ENCODE measurements at regions not wholly inside any gene's neighbourhood (a gene's known extent, or its start where the extent isn't known, plus 50 kb on each side); places are given as distances from the start of the nearest gene placed in this dataset.
"Not testable (repeated sequence)": the region's sequence is repeated elsewhere in the genome, so short reads cannot be mapped to it uniquely, and the experiment has no call there.

DNA sequence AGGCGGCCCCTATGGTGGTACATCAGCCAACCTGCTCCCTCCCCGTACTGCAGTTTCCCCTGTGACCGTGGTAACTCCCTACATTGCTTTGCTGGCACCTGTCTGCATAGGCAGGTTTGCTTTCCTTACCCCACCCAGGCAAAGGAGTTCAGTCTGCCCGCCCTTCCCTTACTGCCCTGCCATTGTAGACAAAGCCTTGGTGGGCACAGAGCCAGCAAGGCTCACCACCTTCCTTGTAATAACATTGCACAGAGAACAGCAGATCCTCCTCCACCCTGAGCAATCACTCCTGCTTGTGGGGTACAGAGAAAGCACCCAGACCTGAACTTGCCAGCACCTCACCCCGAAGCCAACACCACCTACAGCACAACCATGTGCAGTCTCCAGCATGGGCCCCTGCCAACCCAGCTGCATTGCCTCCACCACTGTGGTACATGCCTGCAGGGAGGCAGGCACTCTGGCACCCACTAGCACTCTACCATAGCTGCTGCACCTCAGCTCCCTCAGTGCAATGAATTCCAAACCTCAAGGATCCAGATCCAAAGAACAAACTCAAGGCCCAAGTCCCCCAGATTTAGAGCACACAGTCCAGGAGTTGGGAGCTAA lies 192.7 kb upstream of the KCNMB2 start:
- H3K9ac ChIP-seq (ENCODE audit: low read length) = no peak overlapping the region
- H3K27me3 ChIP-seq (ENCODE audit: control insufficient read depth, insufficient read depth, low read length) = no peaks in the 10 kb centered on the region
- H3K27ac ChIP-seq (ENCODE audit: low read depth, low read length) = no peak overlapping the region
- no peaks in the 10 kb centered on the region for H3K36me3 ChIP-seq (ENCODE audit: control insufficient read depth, insufficient read depth, low read length)
- H3K4me1 ChIP-seq (ENCODE audit: control insufficient read depth, insufficient read depth, low read length) = peaks cover 7% of the 10 kb centered on the region; the same call in 1 of the 2 replicates
- no peaks in the 10 kb centered on the region for H3K9me3 ChIP-seq (ENCODE audit: control insufficient read depth, insufficient read depth, low read depth, low read length)
- H3K4me3 ChIP-seq (ENCODE audit: low read depth, low read length) = no peak overlapping the region

DNA sequence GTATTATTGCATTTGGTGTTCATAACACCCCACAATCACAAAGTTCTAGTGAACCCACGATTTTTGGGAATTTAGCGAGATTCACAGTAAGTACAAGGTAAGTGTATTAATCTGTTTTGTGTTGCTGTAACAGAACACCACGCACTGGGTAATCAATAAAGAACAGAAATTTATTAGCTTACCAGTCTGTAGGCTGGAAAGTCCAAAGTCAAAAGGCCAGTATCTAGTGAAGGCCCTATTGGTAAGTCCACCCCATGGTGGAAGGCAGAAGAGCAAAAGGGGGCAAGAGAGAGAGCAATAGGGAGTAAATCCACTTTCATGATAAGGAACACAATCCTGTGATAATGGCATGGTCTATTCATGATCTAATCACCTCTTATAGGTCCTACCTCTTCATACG lies 190.3 kb upstream of the KCNMB2 start:
- no peak overlapping the region for H3K9ac ChIP-seq (ENCODE audit: low read length)
- H3K36me3 ChIP-seq (ENCODE audit: control insufficient read depth, insufficient read depth, low read length) = no peaks in the 10 kb centered on the region
- H3K4me3 ChIP-seq (ENCODE audit: low read depth, low read length) = no peak overlapping the region
- H3K27ac ChIP-seq (ENCODE audit: low read depth, low read length) = no peak overlapping the region
- no peaks in the 10 kb centered on the region for H3K9me3 ChIP-seq (ENCODE audit: control insufficient read depth, insufficient read depth, low read depth, low read length)
- H3K27me3 ChIP-seq (ENCODE audit: control insufficient read depth, insufficient read depth, low read length) = no peaks in the 10 kb centered on the region
- peaks cover 7% of the 10 kb centered on the region; the same call in 1 of the 2 replicates for H3K4me1 ChIP-seq (ENCODE audit: control insufficient read depth, insufficient read depth, low read length)

DNA sequence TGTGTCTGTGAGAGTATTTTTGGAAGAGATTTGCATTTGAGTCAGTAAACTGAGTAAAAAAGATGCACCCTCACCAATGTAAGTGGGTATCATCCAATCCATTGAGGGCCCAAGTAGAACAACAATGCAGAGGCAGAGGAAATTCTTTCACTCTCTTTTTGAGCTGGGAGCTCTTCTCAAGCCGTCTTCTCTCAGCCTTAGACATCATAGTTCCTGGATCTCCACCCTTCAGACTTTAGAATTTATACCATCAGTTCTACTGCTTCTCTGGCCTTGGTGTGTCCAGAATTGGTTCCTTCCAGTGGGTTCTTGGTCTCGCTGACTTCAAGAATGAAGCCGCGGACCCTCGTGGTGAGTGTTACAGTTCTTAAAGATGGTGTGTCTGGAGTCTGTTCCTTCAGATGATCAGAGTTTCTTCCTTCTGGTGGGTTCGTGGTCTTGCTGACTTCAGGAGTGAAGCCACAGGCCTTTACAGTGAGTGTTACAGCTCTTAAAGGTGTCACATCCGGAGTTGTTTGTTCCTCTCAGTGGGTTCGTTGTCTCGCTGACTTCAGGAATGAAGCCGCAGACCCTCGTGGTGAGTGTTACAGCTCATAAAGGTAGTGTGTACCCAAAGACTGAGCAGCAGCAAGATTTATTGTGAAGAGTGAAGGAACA lies 187.5 kb upstream of the KCNMB2 start:
- not testable (repeated sequence) for H3K27ac ChIP-seq (ENCODE audit: low read depth, low read length); H3K27me3 ChIP-seq (ENCODE audit: control insufficient read depth, insufficient read depth, low read length); H3K4me1 ChIP-seq (ENCODE audit: control insufficient read depth, insufficient read depth, low read length); H3K9me3 ChIP-seq (ENCODE audit: control insufficient read depth, insufficient read depth, low read depth, low read length); H3K36me3 ChIP-seq (ENCODE audit: control insufficient read depth, insufficient read depth, low read length); H3K9ac ChIP-seq (ENCODE audit: low read length); H3K4me3 ChIP-seq (ENCODE audit: low read depth, low read length)

DNA sequence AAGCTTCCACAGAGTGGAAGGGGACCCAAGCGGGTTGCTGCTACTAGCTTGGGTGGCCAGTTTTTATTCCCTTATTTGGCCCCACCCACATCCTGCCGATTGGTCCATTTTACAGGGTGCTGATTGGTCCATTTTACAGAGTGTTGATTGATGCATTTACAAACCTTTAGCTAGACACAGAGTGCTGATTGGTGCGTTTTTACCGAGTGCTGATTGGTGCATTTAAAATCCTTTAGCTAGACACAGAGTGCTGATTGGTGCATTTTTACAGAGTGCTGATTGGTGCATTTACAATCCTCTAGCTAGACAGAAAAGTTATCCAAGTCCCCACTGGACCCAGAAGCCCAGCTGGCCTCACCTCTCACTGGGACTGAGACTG lies 187.0 kb upstream of the KCNMB2 start:
- not testable (repeated sequence) for H3K4me3 ChIP-seq (ENCODE audit: low read depth, low read length); H3K9ac ChIP-seq (ENCODE audit: low read length); H3K27me3 ChIP-seq (ENCODE audit: control insufficient read depth, insufficient read depth, low read length); H3K36me3 ChIP-seq (ENCODE audit: control insufficient read depth, insufficient read depth, low read length); H3K4me1 ChIP-seq (ENCODE audit: control insufficient read depth, insufficient read depth, low read length); H3K27ac ChIP-seq (ENCODE audit: low read depth, low read length); H3K9me3 ChIP-seq (ENCODE audit: control insufficient read depth, insufficient read depth, low read depth, low read length)

GRCh38 chr3:178350763-178351162 lies 185.5 kb upstream of the KCNMB2 start:
- no peak overlapping the region for H3K9ac ChIP-seq (ENCODE audit: low read length)
- peaks cover 9% of the 10 kb centered on the region for H3K4me1 ChIP-seq (ENCODE audit: control insufficient read depth, insufficient read depth, low read length)
- H3K4me3 ChIP-seq (ENCODE audit: low read depth, low read length) = no peak overlapping the region
- no peaks in the 10 kb centered on the region for H3K9me3 ChIP-seq (ENCODE audit: control insufficient read depth, insufficient read depth, low read depth, low read length)
- H3K27ac ChIP-seq (ENCODE audit: low read depth, low read length) = no peak overlapping the region
- no peaks in the 10 kb centered on the region for H3K27me3 ChIP-seq (ENCODE audit: control insufficient read depth, insufficient read depth, low read length)
- H3K36me3 ChIP-seq (ENCODE audit: control insufficient read depth, insufficient read depth, low read length) = no peaks in the 10 kb centered on the region

- Histone ChIP-seq H3K4me3 (ENCODE audit: low read depth, low read length) (no peak overlapping the region), H3K9ac (ENCODE audit: low read length) (no peak overlapping the region), H3K9me3 (ENCODE audit: control insufficient read depth, insufficient read depth, low read depth, low read length) (no peaks in the 10 kb centered on the region), H3K36me3 (ENCODE audit: control insufficient read depth, insufficient read depth, low read length) (no peaks in the 10 kb centered on the region), H3K4me1 (ENCODE audit: control insufficient read depth, insufficient read depth, low read length) (peaks cover 9% of the 10 kb centered on the region), H3K27me3 (ENCODE audit: control insufficient read depth, insufficient read depth, low read length) (no peaks in the 10 kb centered on the region), H3K27ac (ENCODE audit: low read depth, low read length) (peak overlapping the region; percentile 44)
Measured at GRCh38 chr3:178352326-178353005, 183.8 kb upstream of the KCNMB2 start.

- no peaks in the 10 kb centered on the region for H3K9me3 ChIP-seq (ENCODE audit: control insufficient read depth, insufficient read depth, low read depth, low read length)
- H3K27me3 ChIP-seq (ENCODE audit: control insufficient read depth, insufficient read depth, low read length) = no peaks in the 10 kb centered on the region
- no peaks in the 10 kb centered on the region for H3K36me3 ChIP-seq (ENCODE audit: control insufficient read depth, insufficient read depth, low read length)
- no peak overlapping the region for H3K27ac ChIP-seq (ENCODE audit: low read depth, low read length)
- no peak overlapping the region for H3K9ac ChIP-seq (ENCODE audit: low read length)
- no peak overlapping the region for H3K4me3 ChIP-seq (ENCODE audit: low read depth, low read length)
- H3K4me1 ChIP-seq (ENCODE audit: control insufficient read depth, insufficient read depth, low read length) = peaks cover 9% of the 10 kb centered on the region
Measured at GRCh38 chr3:178353006-178353694, 183.1 kb upstream of the KCNMB2 start.

GRCh38 chr3:178359728-178360127 lies 176.5 kb upstream of the KCNMB2 start:
- no peaks in the 10 kb centered on the region for H3K4me1 ChIP-seq (ENCODE audit: control insufficient read depth, insufficient read depth, low read length)
- no peaks in the 10 kb centered on the region for H3K36me3 ChIP-seq (ENCODE audit: control insufficient read depth, insufficient read depth, low read length)
- H3K27me3 ChIP-seq (ENCODE audit: control insufficient read depth, insufficient read depth, low read length) = no peaks in the 10 kb centered on the region
- no peak overlapping the region for H3K9ac ChIP-seq (ENCODE audit: low read length)
- H3K9me3 ChIP-seq (ENCODE audit: control insufficient read depth, insufficient read depth, low read depth, low read length) = no peaks in the 10 kb centered on the region
- H3K4me3 ChIP-seq (ENCODE audit: low read depth, low read length) = no peak overlapping the region
- no peak overlapping the region for H3K27ac ChIP-seq (ENCODE audit: low read depth, low read length)

DNA sequence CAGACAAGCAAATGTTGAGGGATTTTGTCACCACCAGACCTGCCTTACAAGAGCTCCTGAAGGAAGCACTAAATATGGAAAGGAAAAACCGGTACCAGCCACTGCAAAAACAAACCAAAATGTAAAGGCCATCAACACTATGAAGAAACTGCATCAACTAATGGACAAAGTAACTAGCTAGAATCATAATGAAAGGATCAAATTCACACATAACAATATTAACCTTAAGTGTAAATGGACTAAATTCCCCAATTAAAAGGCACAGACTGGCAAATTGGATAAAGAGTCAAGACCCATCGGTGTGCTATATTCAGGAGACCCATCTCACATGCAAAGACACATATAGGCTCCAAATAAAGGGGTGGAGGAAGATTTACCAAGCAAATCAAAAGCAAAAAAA lies 173.2 kb upstream of the KCNMB2 start:
- H3K36me3 ChIP-seq (ENCODE audit: control insufficient read depth, insufficient read depth, low read length); H3K4me1 ChIP-seq (ENCODE audit: control insufficient read depth, insufficient read depth, low read length); H3K27me3 ChIP-seq (ENCODE audit: control insufficient read depth, insufficient read depth, low read length); H3K27ac ChIP-seq (ENCODE audit: low read depth, low read length); H3K9me3 ChIP-seq (ENCODE audit: control insufficient read depth, insufficient read depth, low read depth, low read length); H3K4me3 ChIP-seq (ENCODE audit: low read depth, low read length); H3K9ac ChIP-seq (ENCODE audit: low read length): not testable (repeated sequence)

- no peak overlapping the region for H3K9ac ChIP-seq (ENCODE audit: low read length)
- H3K27me3 ChIP-seq (ENCODE audit: control insufficient read depth, insufficient read depth, low read length) = no peaks in the 10 kb centered on the region
- H3K36me3 ChIP-seq (ENCODE audit: control insufficient read depth, insufficient read depth, low read length) = no peaks in the 10 kb centered on the region
- no peak overlapping the region for H3K27ac ChIP-seq (ENCODE audit: low read depth, low read length)
- H3K4me3 ChIP-seq (ENCODE audit: low read depth, low read length) = no peak overlapping the region
- H3K9me3 ChIP-seq (ENCODE audit: control insufficient read depth, insufficient read depth, low read depth, low read length) = no peaks in the 10 kb centered on the region
- H3K4me1 ChIP-seq (ENCODE audit: control insufficient read depth, insufficient read depth, low read length) = no peaks in the 10 kb centered on the region
Measured at GRCh38 chr3:178367817-178368617, 168.2 kb upstream of the KCNMB2 start.

Measured in HUES6 (cell line).